GM12878 (cell line): ENCODE measurements at regions not wholly inside any gene's neighbourhood (a gene's known extent, or its start where the extent isn't known, plus 50 kb on each side); places are given as distances from the start of the nearest gene placed in this dataset.

Experiments used
- ATAC-seq: fragments of 200-7000 bp; cut with Tn5 transposase; 3 replicates; pipeline ENCODE4 v1.9.1; 2020; ENCODE audit warnings: mild to moderate bottlenecking, moderate library complexity
- BruUV-seq: library from RNA; stranded (reverse); fragments of 400-500 nt; replicated peaks from 2 replicates; lab custom pipeline; 2021; lab: Mats Ljungman, UMichigan
- CTCF ChIA-PET: fragments of 300-600 bp; sonication (Branson Sonifier 250); formaldehyde crosslinking; extraction: SDS; loops from one replicate; lab custom pipeline; 2021; ENCODE audit warnings: inconsistent platforms; lab: Yijun Ruan, JAX
- POLR2A ChIA-PET: fragments of 350-600 bp; formaldehyde crosslinking; extraction: SDS; loops from one replicate; lab custom pipeline; 2021; ENCODE audit warnings: inconsistent platforms; lab: Charles Lee
- RAD21 ChIA-PET: fragments of 300-600 bp; sonication (Branson Sonifier 250); formaldehyde crosslinking; loops from one replicate; lab custom pipeline; 2023; ENCODE audit warnings: antibody characterized with exemption; ENCODE audit not compliant: unreplicated experiment; lab: Charles Lee
- SMC1A ChIA-PET: fragments of 300-600 bp; sonication (Branson Sonifier 250); formaldehyde crosslinking; loops from one replicate; lab custom pipeline; 2023; ENCODE audit not compliant: unreplicated experiment, uncharacterized antibody; lab: Charles Lee
- DNase-seq: peaks from one replicate; pipeline ENCODE4 v3.0.0-alpha.2; 2011; ENCODE audit warnings: low read depth, low spot score
- FAIRE-seq: peaks from 3 replicates; lab custom pipeline; 2011; peaks lifted over from hg19 to GRCh38; lab: Jason Lieb, UNC
- H2AFZ ChIP-seq: 2 replicates; pipeline ENCODE4 v1.6.0; 2011; ENCODE audit warnings: low read depth, low read length, control low read depth; ENCODE audit not compliant: control insufficient read depth
- H3K27ac ChIP-seq: 2 replicates; pipeline ENCODE4 v1.5.1; 2011; ENCODE audit warnings: control low read depth; ENCODE audit not compliant: control insufficient read depth, insufficient read depth
- H3K27me3 ChIP-seq, 2 experiments: replicated peaks in 1 of 2; 2 replicates each; pipeline versions ENCODE4 v1.6.0 to v1.6.1; 2011; ENCODE audit warnings: low read length in 1 of 2; ENCODE audit not compliant: control insufficient read depth in 2 of 2, insufficient read depth in 2 of 2
- H3K36me3 ChIP-seq, 2 experiments: 2 replicates each; pipeline ENCODE4 v1.5.1; 2011; ENCODE audit warnings: low read length in 1 of 2; ENCODE audit not compliant: control insufficient read depth in 2 of 2, insufficient read depth in 2 of 2
- H3K4me1 ChIP-seq: 2 replicates; pipeline ENCODE4 v1.6.1; 2011; ENCODE audit warnings: mild to moderate bottlenecking, low read length, moderate library complexity, mixed read lengths; ENCODE audit not compliant: control insufficient read depth, insufficient read depth
- H3K4me2 ChIP-seq: 2 replicates; pipeline ENCODE4 v1.6.0; 2011; ENCODE audit warnings: control low read depth; ENCODE audit not compliant: control insufficient read depth, insufficient read depth
- H3K4me3 ChIP-seq: fragments of 200-600 bp; sonication (generic); 2 replicates; pipeline ENCODE4 v1.5.1; 2016
- H3K79me2 ChIP-seq: 2 replicates; pipeline ENCODE4 v1.6.0; 2011; ENCODE audit warnings: low read length; ENCODE audit not compliant: control insufficient read depth, insufficient read depth
- H3K9ac ChIP-seq: 2 replicates; pipeline ENCODE4 v1.8.0; 2011; ENCODE audit warnings: low read length, control low read depth, mixed read lengths; ENCODE audit not compliant: control insufficient read depth, insufficient read depth
- H3K9me3 ChIP-seq: replicated peaks from 3 replicates; pipeline ENCODE4 v1.5.1; 2011; ENCODE audit warnings: mild to moderate bottlenecking, low read length; ENCODE audit not compliant: control insufficient read depth, insufficient read depth
- H4K20me1 ChIP-seq: 2 replicates; pipeline ENCODE4 v1.6.0; 2011; ENCODE audit not compliant: control insufficient read depth, insufficient read depth
- BCL11A ChIP-seq: IDR thresholded peaks from 2 replicates; pipeline ENCODE4 v1.6.1; 2011; ENCODE audit warnings: low read depth, low read length
- CHD4 ChIP-seq: fragments of 200-600 bp; sonication (generic); IDR thresholded peaks from 2 replicates; pipeline ENCODE4 v1.6.1; 2016; ENCODE audit warnings: mild to moderate bottlenecking
- HDAC2 ChIP-seq: fragments of 200-600 bp; sonication (generic); IDR thresholded peaks from 2 replicates; pipeline ENCODE4 v1.6.1; 2017
- POLR2A ChIP-seq: IDR thresholded peaks from 2 replicates; pipeline ENCODE4 v1.6.1; 2011; ENCODE audit warnings: low read depth, mild to moderate bottlenecking, low read length
- SREBF1 ChIP-seq: IDR thresholded peaks from 2 replicates; pipeline ENCODE4 v1.6.1; 2012; ENCODE audit warnings: mild to moderate bottlenecking, low read length
- ZNF217 ChIP-seq: fragments of 450-650 bp; IDR thresholded peaks from 2 replicates; pipeline ENCODE4 v1.6.1; 2017; ENCODE audit warnings: antibody characterized with exemption, mild to moderate bottlenecking
- ZNF622 ChIP-seq: fragments of 450-650 bp; IDR thresholded peaks from 2 replicates; pipeline ENCODE4 v1.6.1; 2017; ENCODE audit warnings: mild to moderate bottlenecking, inconsistent platforms
- WGBS: methylation state at CpG from one replicate; pipeline ENCODE4 v1.1.6; 2016; ENCODE audit warnings: low lambda C conversion rate; ENCODE audit not compliant: insufficient replicate concordance, insufficient coverage; ENCODE audit errors: missing lambda C conversion rate; 5-methylcytosine and 5-hydroxymethylcytosine counted together
- in situ Hi-C: fragments of 300-500 bp; cut with MboI; formaldehyde crosslinking; loops from 9 replicates; pipeline ENCODE4 v1.14.3; 2018; ENCODE audit warnings: mixed read lengths
- intact Hi-C: fragments of 100-400 bp; cut with micrococcal nuclease; formaldehyde crosslinking; loops from one replicate; pipeline ENCODE4 v1.14.2; 2022; ENCODE audit not compliant: unreplicated experiment
- TF ChIP-seq, protein P1 (sequence below): IDR thresholded peaks from 2 replicates; pipeline ENCODE4 v1.6.1; 2011; ENCODE audit warnings: low read depth, mild to moderate bottlenecking, low read length, moderate library complexity, borderline replicate concordance; ENCODE audit errors: extremely low read depth
- TF ChIP-seq, protein P2 (sequence below): fragments of 450-650 bp; conservative IDR thresholded peaks from 2 replicates; pipeline ENCODE4 v1.6.1; 2017; ENCODE audit warnings: mild to moderate bottlenecking, moderate library complexity
- TF ChIP-seq, protein P3 (sequence below): IDR thresholded peaks from 2 replicates; pipeline ENCODE4 v1.6.1; 2011; ENCODE audit warnings: borderline replicate concordance, low read depth, mild to moderate bottlenecking, moderate library complexity, mixed read lengths, low read length; ENCODE audit not compliant: insufficient read depth; ENCODE audit errors: extremely low read length
- TF ChIP-seq, protein P4 (sequence below): IDR thresholded peaks from 2 replicates; pipeline ENCODE4 v1.6.1; 2011; ENCODE audit warnings: borderline replicate concordance, low read depth, mild to moderate bottlenecking, moderate library complexity, low read length; ENCODE audit not compliant: insufficient read depth, poor library complexity, severe bottlenecking
- TF ChIP-seq, protein P5 (sequence below): IDR thresholded peaks from 2 replicates; pipeline ENCODE4 v1.6.1; 2012; ENCODE audit warnings: low read depth, low read length, improper control_type of control experiment

DNA sequence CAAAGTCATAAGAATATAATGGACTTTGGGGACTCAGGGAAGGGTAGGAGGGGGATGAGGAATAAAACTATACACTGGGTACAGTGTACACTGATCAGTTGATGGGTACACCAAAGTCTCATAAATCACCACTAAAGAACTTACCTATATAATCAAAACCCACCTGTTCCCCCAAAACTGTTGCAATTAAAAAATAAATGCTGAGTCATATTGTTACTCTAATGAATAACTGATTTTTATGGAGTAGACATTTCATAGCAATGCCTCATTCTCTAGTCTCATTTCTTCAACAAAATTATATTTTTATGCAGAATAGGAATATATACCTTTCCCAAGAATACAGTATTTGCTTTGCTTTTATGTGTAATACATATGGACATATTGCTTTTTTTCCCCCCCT lies 181.2 kb downstream of the ST6GAL2 start:
- no peak for FAIRE-seq
- H3K79me2 ChIP-seq: no peaks in the 10 kb centered on the region
- no peak overlapping the region for H3K4me3 ChIP-seq
- no peaks in the 10 kb centered on the region for H4K20me1 ChIP-seq
- in situ Hi-C loops (no loop called here), intact Hi-C loops (no loop called here)
- ATAC-seq: no peak
- H3K9me3 ChIP-seq: no peaks in the 10 kb centered on the region
- TF ChIP-seq CHD4 (no peak), POLR2A (no peak), ZNF217 (no peak)
- TF ChIP-seq, all 136 proteins: peak for 0
- DNase-seq: no peak
- H3K36me3 ChIP-seq: no peaks in the 10 kb centered on the region
- no peak overlapping the region for H3K4me2 ChIP-seq
- no peak overlapping the region for H2AFZ ChIP-seq
- ChIA-PET SMC1A (no interaction called here), CTCF (no interaction called here), POLR2A (no interaction called here), RAD21 (no interaction called here)
- no peaks in the 10 kb centered on the region for H3K4me1 ChIP-seq
- BruUV-seq: no TSS peak
- no peak overlapping the region for H3K27ac ChIP-seq
- H3K27me3 ChIP-seq: no peaks in the 10 kb centered on the region
- no peak overlapping the region for H3K9ac ChIP-seq

DNA sequence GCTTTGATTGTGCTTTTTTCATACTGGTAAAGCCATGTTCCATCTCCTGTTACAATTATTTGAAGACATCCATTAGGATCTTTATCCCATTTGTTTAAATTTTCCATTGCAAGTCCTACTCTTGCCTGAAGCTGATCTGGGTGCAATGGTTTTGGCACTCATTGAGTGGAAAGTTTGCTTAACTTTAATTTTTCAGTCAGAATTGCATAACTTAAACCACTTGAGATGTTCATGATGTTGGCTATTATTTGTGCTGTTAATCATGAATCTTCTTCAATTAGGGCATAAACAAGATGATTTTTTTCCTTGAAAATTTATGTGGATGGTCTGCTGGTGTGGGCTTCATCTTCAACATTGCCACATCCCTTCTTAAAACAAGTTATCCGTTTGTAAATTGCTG lies 180.1 kb downstream of the ST6GAL2 start:
- WGBS: 0% methylated on average over 1 of the region's 1 CpG

More for the DNA sequence above, 180.1 kb downstream of the ST6GAL2 start:
- TF ChIP-seq HDAC2: no peak
- TF ChIP-seq, protein P1, sequence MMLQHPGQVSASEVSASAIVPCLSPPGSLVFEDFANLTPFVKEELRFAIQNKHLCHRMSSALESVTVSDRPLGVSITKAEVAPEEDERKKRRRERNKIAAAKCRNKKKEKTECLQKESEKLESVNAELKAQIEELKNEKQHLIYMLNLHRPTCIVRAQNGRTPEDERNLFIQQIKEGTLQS: no peak
- no peak for TF ChIP-seq BCL11A
- TF ChIP-seq, protein P2, sequence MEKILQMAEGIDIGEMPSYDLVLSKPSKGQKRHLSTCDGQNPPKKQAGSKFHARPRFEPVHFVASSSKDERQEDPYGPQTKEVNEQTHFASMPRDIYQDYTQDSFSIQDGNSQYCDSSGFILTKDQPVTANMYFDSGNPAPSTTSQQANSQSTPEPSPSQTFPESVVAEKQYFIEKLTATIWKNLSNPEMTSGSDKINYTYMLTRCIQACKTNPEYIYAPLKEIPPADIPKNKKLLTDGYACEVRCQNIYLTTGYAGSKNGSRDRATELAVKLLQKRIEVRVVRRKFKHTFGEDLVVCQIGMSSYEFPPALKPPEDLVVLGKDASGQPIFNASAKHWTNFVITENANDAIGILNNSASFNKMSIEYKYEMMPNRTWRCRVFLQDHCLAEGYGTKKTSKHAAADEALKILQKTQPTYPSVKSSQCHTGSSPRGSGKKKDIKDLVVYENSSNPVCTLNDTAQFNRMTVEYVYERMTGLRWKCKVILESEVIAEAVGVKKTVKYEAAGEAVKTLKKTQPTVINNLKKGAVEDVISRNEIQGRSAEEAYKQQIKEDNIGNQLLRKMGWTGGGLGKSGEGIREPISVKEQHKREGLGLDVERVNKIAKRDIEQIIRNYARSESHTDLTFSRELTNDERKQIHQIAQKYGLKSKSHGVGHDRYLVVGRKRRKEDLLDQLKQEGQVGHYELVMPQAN: no peak
- TF ChIP-seq, protein P3, sequence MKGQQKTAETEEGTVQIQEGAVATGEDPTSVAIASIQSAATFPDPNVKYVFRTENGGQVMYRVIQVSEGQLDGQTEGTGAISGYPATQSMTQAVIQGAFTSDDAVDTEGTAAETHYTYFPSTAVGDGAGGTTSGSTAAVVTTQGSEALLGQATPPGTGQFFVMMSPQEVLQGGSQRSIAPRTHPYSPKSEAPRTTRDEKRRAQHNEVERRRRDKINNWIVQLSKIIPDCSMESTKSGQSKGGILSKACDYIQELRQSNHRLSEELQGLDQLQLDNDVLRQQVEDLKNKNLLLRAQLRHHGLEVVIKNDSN: no peak
- TF ChIP-seq ZNF622: no peak
- TF ChIP-seq, protein P4, sequence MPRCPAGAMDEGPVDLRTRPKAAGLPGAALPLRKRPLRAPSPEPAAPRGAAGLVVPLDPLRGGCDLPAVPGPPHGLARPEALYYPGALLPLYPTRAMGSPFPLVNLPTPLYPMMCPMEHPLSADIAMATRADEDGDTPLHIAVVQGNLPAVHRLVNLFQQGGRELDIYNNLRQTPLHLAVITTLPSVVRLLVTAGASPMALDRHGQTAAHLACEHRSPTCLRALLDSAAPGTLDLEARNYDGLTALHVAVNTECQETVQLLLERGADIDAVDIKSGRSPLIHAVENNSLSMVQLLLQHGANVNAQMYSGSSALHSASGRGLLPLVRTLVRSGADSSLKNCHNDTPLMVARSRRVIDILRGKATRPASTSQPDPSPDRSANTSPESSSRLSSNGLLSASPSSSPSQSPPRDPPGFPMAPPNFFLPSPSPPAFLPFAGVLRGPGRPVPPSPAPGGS: no peak
- TF ChIP-seq SREBF1: no peak
- TF ChIP-seq, protein P5, sequence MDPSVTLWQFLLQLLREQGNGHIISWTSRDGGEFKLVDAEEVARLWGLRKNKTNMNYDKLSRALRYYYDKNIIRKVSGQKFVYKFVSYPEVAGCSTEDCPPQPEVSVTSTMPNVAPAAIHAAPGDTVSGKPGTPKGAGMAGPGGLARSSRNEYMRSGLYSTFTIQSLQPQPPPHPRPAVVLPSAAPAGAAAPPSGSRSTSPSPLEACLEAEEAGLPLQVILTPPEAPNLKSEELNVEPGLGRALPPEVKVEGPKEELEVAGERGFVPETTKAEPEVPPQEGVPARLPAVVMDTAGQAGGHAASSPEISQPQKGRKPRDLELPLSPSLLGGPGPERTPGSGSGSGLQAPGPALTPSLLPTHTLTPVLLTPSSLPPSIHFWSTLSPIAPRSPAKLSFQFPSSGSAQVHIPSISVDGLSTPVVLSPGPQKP: no peak
- ATAC-seq (no peak), FAIRE-seq (no peak), DNase-seq (no peak)
- POLR2A ChIA-PET: no interaction called here
- no peak overlapping the region for H3K4me2 ChIP-seq
- RAD21 ChIA-PET: no interaction called here
- no peak overlapping the region for H2AFZ ChIP-seq
- H3K27me3 ChIP-seq: no peaks in the 10 kb centered on the region
- intact Hi-C loops (no loop called here), in situ Hi-C loops (no loop called here)
- H3K4me1 ChIP-seq: no peaks in the 10 kb centered on the region
- no TSS peak for BruUV-seq
- H3K79me2 ChIP-seq: no peaks in the 10 kb centered on the region
- CTCF ChIA-PET: no interaction called here
- H3K27ac ChIP-seq: no peak overlapping the region
- H3K4me3 ChIP-seq: no peak overlapping the region
- H3K9me3 ChIP-seq: no peaks in the 10 kb centered on the region
- H3K9ac ChIP-seq: no peak overlapping the region
- H4K20me1 ChIP-seq: no peaks in the 10 kb centered on the region
- no peaks in the 10 kb centered on the region for H3K36me3 ChIP-seq
- SMC1A ChIA-PET: no interaction called here
